ENCODE measurements at regions not wholly inside any gene's neighbourhood (a gene's known extent, or its start where the extent isn't known, plus 50 kb on each side); places are given as distances from the start of the nearest gene placed in this dataset.
"Not testable (repeated sequence)": the region's sequence is repeated elsewhere in the genome, so short reads cannot be mapped to it uniquely, and the experiment has no call there.

- 100% methylated on average over 1 of the region's 5 CpGs for WGBS
- H3K4me1 ChIP-seq (ENCODE audit: insufficient read depth, low read length); H3K27ac ChIP-seq (ENCODE audit: low read depth, low read length); H3K9me3 ChIP-seq (ENCODE audit: insufficient read depth, low read depth, low read length); H3K9ac ChIP-seq (ENCODE audit: low read depth, low read length); H3K4me3 ChIP-seq (ENCODE audit: low read length); H3K36me3 ChIP-seq (ENCODE audit: insufficient read depth, low read length); H3K27me3 ChIP-seq (ENCODE audit: insufficient read depth, low read length): not testable (repeated sequence)
Observed at GRCh38 chr10:46753763-46754162, 157.5 kb upstream of the PTPN20 start.

- H3K4me1 ChIP-seq (ENCODE audit: insufficient read depth, low read length); H3K9me3 ChIP-seq (ENCODE audit: insufficient read depth, low read depth, low read length); H3K36me3 ChIP-seq (ENCODE audit: insufficient read depth, low read length); H3K4me3 ChIP-seq (ENCODE audit: low read length); H3K27me3 ChIP-seq (ENCODE audit: insufficient read depth, low read length); H3K9ac ChIP-seq (ENCODE audit: low read depth, low read length); H3K27ac ChIP-seq (ENCODE audit: low read depth, low read length): not testable (repeated sequence)
Observed at GRCh38 chr10:46761471-46761870, 149.8 kb upstream of the PTPN20 start.

GRCh38 chr10:46768515-46769291 is 142.5 kb upstream of the PTPN20 start:
- H3K4me3 ChIP-seq (ENCODE audit: low read length); H3K36me3 ChIP-seq (ENCODE audit: insufficient read depth, low read length); H3K27ac ChIP-seq (ENCODE audit: low read depth, low read length); H3K9me3 ChIP-seq (ENCODE audit: insufficient read depth, low read depth, low read length); H3K27me3 ChIP-seq (ENCODE audit: insufficient read depth, low read length); H3K9ac ChIP-seq (ENCODE audit: low read depth, low read length); H3K4me1 ChIP-seq (ENCODE audit: insufficient read depth, low read length): not testable (repeated sequence)
- WGBS: no CpG with 5 or more reads among the region's 8 CpGs

- H3K27ac ChIP-seq (ENCODE audit: low read depth, low read length); H3K4me3 ChIP-seq (ENCODE audit: low read length); H3K9ac ChIP-seq (ENCODE audit: low read depth, low read length); H3K27me3 ChIP-seq (ENCODE audit: insufficient read depth, low read length); H3K36me3 ChIP-seq (ENCODE audit: insufficient read depth, low read length); H3K4me1 ChIP-seq (ENCODE audit: insufficient read depth, low read length); H3K9me3 ChIP-seq (ENCODE audit: insufficient read depth, low read depth, low read length): not testable (repeated sequence)
- 100% methylated on average over 1 of the region's 15 CpGs for WGBS
Observed at GRCh38 chr10:46773178-46773896, 137.9 kb upstream of the PTPN20 start.

- not testable (repeated sequence) for H3K27me3 ChIP-seq (ENCODE audit: insufficient read depth, low read length); H3K9me3 ChIP-seq (ENCODE audit: insufficient read depth, low read depth, low read length); H3K36me3 ChIP-seq (ENCODE audit: insufficient read depth, low read length); H3K9ac ChIP-seq (ENCODE audit: low read depth, low read length); H3K4me1 ChIP-seq (ENCODE audit: insufficient read depth, low read length); H3K4me3 ChIP-seq (ENCODE audit: low read length); H3K27ac ChIP-seq (ENCODE audit: low read depth, low read length)
- 91% methylated on average over 12 of the region's 14 CpGs for WGBS
Observed at GRCh38 chr10:46773897-46774236, 137.4 kb upstream of the PTPN20 start.

- H3K27ac ChIP-seq (ENCODE audit: low read depth, low read length); H3K4me1 ChIP-seq (ENCODE audit: insufficient read depth, low read length); H3K9ac ChIP-seq (ENCODE audit: low read depth, low read length); H3K36me3 ChIP-seq (ENCODE audit: insufficient read depth, low read length); H3K27me3 ChIP-seq (ENCODE audit: insufficient read depth, low read length); H3K4me3 ChIP-seq (ENCODE audit: low read length); H3K9me3 ChIP-seq (ENCODE audit: insufficient read depth, low read depth, low read length): not testable (repeated sequence)
- 98% methylated on average over 36 of the region's 42 CpGs for WGBS
Observed at GRCh38 chr10:46774366-46774765, 136.9 kb upstream of the PTPN20 start.

- H3K27ac ChIP-seq (ENCODE audit: low read depth, low read length); H3K9ac ChIP-seq (ENCODE audit: low read depth, low read length); H3K9me3 ChIP-seq (ENCODE audit: insufficient read depth, low read depth, low read length); H3K4me3 ChIP-seq (ENCODE audit: low read length); H3K36me3 ChIP-seq (ENCODE audit: insufficient read depth, low read length); H3K4me1 ChIP-seq (ENCODE audit: insufficient read depth, low read length); H3K27me3 ChIP-seq (ENCODE audit: insufficient read depth, low read length): not testable (repeated sequence)
- WGBS: 97% methylated on average over 27 of the region's 44 CpGs
Observed at GRCh38 chr10:46774945-46775667, 136.1 kb upstream of the PTPN20 start.

- 96% methylated on average over 14 of the region's 17 CpGs for WGBS
Observed at GRCh38 chr10:46775668-46776059, 135.6 kb upstream of the PTPN20 start.

GRCh38 chr10:46779571-46779970 is 131.7 kb upstream of the PTPN20 start:
- H3K4me1 ChIP-seq (ENCODE audit: insufficient read depth, low read length); H3K4me3 ChIP-seq (ENCODE audit: low read length); H3K36me3 ChIP-seq (ENCODE audit: insufficient read depth, low read length); H3K27me3 ChIP-seq (ENCODE audit: insufficient read depth, low read length); H3K27ac ChIP-seq (ENCODE audit: low read depth, low read length); H3K9ac ChIP-seq (ENCODE audit: low read depth, low read length); H3K9me3 ChIP-seq (ENCODE audit: insufficient read depth, low read depth, low read length): not testable (repeated sequence)
- WGBS: 98% methylated on average over 9 of the region's 9 CpGs

More at GRCh38 chr10:46775668-46776059, 135.6 kb upstream of the PTPN20 start:
- H3K36me3 ChIP-seq (ENCODE audit: insufficient read depth, low read length); H3K4me3 ChIP-seq (ENCODE audit: low read length); H3K4me1 ChIP-seq (ENCODE audit: insufficient read depth, low read length); H3K9me3 ChIP-seq (ENCODE audit: insufficient read depth, low read depth, low read length); H3K27me3 ChIP-seq (ENCODE audit: insufficient read depth, low read length); H3K27ac ChIP-seq (ENCODE audit: low read depth, low read length); H3K9ac ChIP-seq (ENCODE audit: low read depth, low read length): not testable (repeated sequence)

GRCh38 chr10:46780164-46780563 is 131.1 kb upstream of the PTPN20 start:
- H3K27me3 ChIP-seq (ENCODE audit: insufficient read depth, low read length); H3K36me3 ChIP-seq (ENCODE audit: insufficient read depth, low read length); H3K27ac ChIP-seq (ENCODE audit: low read depth, low read length); H3K4me1 ChIP-seq (ENCODE audit: insufficient read depth, low read length); H3K9me3 ChIP-seq (ENCODE audit: insufficient read depth, low read depth, low read length); H3K9ac ChIP-seq (ENCODE audit: low read depth, low read length); H3K4me3 ChIP-seq (ENCODE audit: low read length): not testable (repeated sequence)
- 80% methylated on average over 1 of the region's 1 CpG for WGBS

- H3K9ac ChIP-seq (ENCODE audit: low read depth, low read length); H3K27ac ChIP-seq (ENCODE audit: low read depth, low read length); H3K27me3 ChIP-seq (ENCODE audit: insufficient read depth, low read length); H3K4me3 ChIP-seq (ENCODE audit: low read length); H3K36me3 ChIP-seq (ENCODE audit: insufficient read depth, low read length); H3K4me1 ChIP-seq (ENCODE audit: insufficient read depth, low read length); H3K9me3 ChIP-seq (ENCODE audit: insufficient read depth, low read depth, low read length): not testable (repeated sequence)
- 96% methylated on average over 8 of the region's 8 CpGs for WGBS
Observed at GRCh38 chr10:46781001-46781400, 130.2 kb upstream of the PTPN20 start.
